ENCODE measurements at regions not wholly inside any gene's neighbourhood (a gene's known extent, or its start where the extent isn't known, plus 50 kb on each side); places are given as distances from the start of the nearest gene placed in this dataset.

- Mint-ChIP-seq H3K27me3 (no peaks in the 10 kb centered on the region), H3K9me3 (ENCODE audit: insufficient read depth) (no peaks in the 10 kb centered on the region), H3K27ac (no peak overlapping the region), H3K4me1 (peaks cover 14% of the 10 kb centered on the region), H3K4me3 (no peak overlapping the region)
- ChIA-PET CTCF (no interaction called here), POLR2A (no interaction called here)
- ATAC-seq (ENCODE audit: low read depth) (no peak), DNase-seq (no peak)
- TF ChIP-seq, protein P1, sequence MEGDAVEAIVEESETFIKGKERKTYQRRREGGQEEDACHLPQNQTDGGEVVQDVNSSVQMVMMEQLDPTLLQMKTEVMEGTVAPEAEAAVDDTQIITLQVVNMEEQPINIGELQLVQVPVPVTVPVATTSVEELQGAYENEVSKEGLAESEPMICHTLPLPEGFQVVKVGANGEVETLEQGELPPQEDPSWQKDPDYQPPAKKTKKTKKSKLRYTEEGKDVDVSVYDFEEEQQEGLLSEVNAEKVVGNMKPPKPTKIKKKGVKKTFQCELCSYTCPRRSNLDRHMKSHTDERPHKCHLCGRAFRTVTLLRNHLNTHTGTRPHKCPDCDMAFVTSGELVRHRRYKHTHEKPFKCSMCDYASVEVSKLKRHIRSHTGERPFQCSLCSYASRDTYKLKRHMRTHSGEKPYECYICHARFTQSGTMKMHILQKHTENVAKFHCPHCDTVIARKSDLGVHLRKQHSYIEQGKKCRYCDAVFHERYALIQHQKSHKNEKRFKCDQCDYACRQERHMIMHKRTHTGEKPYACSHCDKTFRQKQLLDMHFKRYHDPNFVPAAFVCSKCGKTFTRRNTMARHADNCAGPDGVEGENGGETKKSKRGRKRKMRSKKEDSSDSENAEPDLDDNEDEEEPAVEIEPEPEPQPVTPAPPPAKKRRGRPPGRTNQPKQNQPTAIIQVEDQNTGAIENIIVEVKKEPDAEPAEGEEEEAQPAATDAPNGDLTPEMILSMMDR (IDR thresholded peaks at IDR 0.05), result no peak
- TF ChIP-seq EZH2 (IDR thresholded peaks at IDR 0.05; ENCODE audit: borderline replicate concordance, insufficient read depth, low read depth, low read length, poor library complexity, severe bottlenecking), result no peak
- Histone ChIP-seq H3K27ac (ENCODE audit: low read length in 2 of 2) (no peak overlapping the region), H3K27me3 (replicated peaks in 1 of 4; ENCODE audit: control extremely low read depth in 1 of 4, control insufficient read depth in 3 of 4, insufficient read depth in 4 of 4, low read length in 3 of 4) (no peaks in the 10 kb centered on the region), H4K20me1 (ENCODE audit: control insufficient read depth, insufficient read depth, low read length, poor library complexity, severe bottlenecking) (no peaks in the 10 kb centered on the region), H3K9me3 (ENCODE audit: control extremely low read depth in 1 of 3, control insufficient read depth in 2 of 3, insufficient read depth in 1 of 3, low read length in 2 of 3) (no peaks in the 10 kb centered on the region), H3K4me2 (replicated peaks; ENCODE audit: low read depth, low read length, poor library complexity, severe bottlenecking) (no peak overlapping the region), H2AFZ (ENCODE audit: insufficient read depth, low read depth, low read length, poor library complexity, severe bottlenecking) (no peak overlapping the region), H3K9ac (ENCODE audit: low read length) (no peak overlapping the region), H3K79me2 (ENCODE audit: control insufficient read depth, insufficient read depth, low read length) (no peaks in the 10 kb centered on the region), H3K36me3 (replicated peaks in 1 of 2; ENCODE audit: control extremely low read depth in 1 of 2, control insufficient read depth in 1 of 2, extremely low read depth in 1 of 2, insufficient read depth in 2 of 2, low read length in 1 of 2) (no peaks in the 10 kb centered on the region), H3K4me1 (ENCODE audit: control insufficient read depth in 2 of 2, insufficient read depth in 2 of 2, low read length in 2 of 2) (peaks cover 4 to 11% of the 10 kb centered on the region in 2 donors), H3K4me3 (ENCODE audit: control extremely low read depth in 1 of 5, extremely low read depth in 1 of 5, insufficient read depth in 1 of 5, low read depth in 2 of 5, low read length in 4 of 5) (no peak overlapping the region)
- intact Hi-C loops (cut with micrococcal nuclease), result no loop called here
- no CpG with 5 or more reads among the region's 2 CpGs for WGBS (ENCODE audit: insufficient coverage)
Observed at GRCh38 chr20:40775561-40776146, 86.6 kb upstream of the MAFB start.

DNA sequence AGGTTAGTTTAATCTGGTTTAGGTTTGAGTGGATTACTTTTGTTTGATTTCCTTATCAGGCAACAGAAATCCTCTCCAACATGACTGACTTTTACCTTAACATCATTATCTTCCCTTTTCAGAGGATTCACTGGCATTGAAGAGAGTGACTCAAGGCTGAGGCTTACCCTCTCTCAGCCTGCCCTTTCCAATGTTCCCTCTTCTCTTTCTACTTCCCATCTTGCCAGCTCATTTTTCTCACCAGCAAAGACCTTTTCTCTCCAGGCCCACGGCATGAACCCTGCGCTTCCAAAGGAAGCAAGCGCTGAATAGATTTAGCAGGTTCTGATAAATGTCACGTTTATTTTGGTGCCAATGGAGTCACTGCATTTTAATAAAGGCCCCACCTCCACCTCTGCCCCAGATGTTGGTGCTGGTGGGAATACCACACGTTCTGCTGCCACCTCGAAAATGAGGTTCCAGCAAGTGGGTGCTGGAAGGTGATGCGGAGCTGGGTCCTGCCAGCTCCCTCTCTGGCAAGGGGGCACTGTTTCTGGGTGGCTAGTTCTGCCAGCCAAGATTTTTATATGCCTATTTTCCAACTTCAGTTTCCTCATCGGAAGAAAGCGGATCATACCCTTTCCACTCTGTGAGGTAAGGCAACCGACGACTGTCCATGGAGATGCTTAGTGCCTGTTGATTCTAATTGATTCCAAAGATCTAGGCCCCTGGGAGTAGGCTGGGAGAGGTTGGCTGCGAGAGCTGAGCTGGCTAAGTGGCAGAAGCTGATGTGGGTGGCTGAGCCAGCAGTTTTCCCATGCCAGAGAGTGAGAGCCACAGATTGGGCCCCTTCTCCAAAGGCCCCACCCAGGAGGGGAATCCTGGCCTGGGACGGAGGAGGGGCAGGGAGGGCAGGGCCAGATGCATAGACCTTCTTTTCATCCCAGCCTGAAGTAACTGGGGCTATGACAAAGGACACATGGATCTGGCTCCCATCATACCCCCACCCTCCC lies 87.7 kb upstream of the MAFB start:
- Histone ChIP-seq H4K20me1 (ENCODE audit: control insufficient read depth, insufficient read depth, low read length, poor library complexity, severe bottlenecking) (no peaks in the 10 kb centered on the region), H3K27me3 (replicated peaks in 1 of 4; ENCODE audit: control extremely low read depth in 1 of 4, control insufficient read depth in 3 of 4, insufficient read depth in 4 of 4, low read length in 3 of 4) (no peaks in the 10 kb centered on the region), H2AFZ (ENCODE audit: insufficient read depth, low read depth, low read length, poor library complexity, severe bottlenecking) (no peak overlapping the region), H3K79me2 (ENCODE audit: control insufficient read depth, insufficient read depth, low read length) (no peaks in the 10 kb centered on the region), H3K9me3 (ENCODE audit: control extremely low read depth in 1 of 3, control insufficient read depth in 2 of 3, insufficient read depth in 1 of 3, low read length in 2 of 3) (no peaks in the 10 kb centered on the region), H3K9ac (ENCODE audit: low read length) (no peak overlapping the region), H3K27ac (ENCODE audit: low read length in 2 of 2) (no peak overlapping the region), H3K4me3 (ENCODE audit: control extremely low read depth in 1 of 5, extremely low read depth in 1 of 5, insufficient read depth in 1 of 5, low read depth in 2 of 5, low read length in 4 of 5) (no peak overlapping the region), H3K36me3 (replicated peaks in 1 of 2; ENCODE audit: control extremely low read depth in 1 of 2, control insufficient read depth in 1 of 2, extremely low read depth in 1 of 2, insufficient read depth in 2 of 2, low read length in 1 of 2) (no peaks in the 10 kb centered on the region), H3K4me1 (ENCODE audit: control insufficient read depth in 2 of 2, insufficient read depth in 2 of 2, low read length in 2 of 2) (peaks cover 4 to 11% of the 10 kb centered on the region in 2 donors), H3K4me2 (replicated peaks; ENCODE audit: low read depth, low read length, poor library complexity, severe bottlenecking) (no peak overlapping the region)
- Mint-ChIP-seq H3K4me3 (no peak overlapping the region), H3K27ac (no peak overlapping the region), H3K4me1 (peaks cover 14% of the 10 kb centered on the region), H3K9me3 (ENCODE audit: insufficient read depth) (no peaks in the 10 kb centered on the region), H3K27me3 (no peaks in the 10 kb centered on the region)
- no peak for DNase-seq
- 98% methylated on average over 10 of the region's 13 CpGs for WGBS (ENCODE audit: insufficient coverage)
- ATAC-seq (ENCODE audit: low read depth), result no peak
- POLR2A ChIA-PET, result no interaction called here
- CTCF ChIA-PET, result no interaction called here
- TF ChIP-seq, protein P1 (IDR thresholded peaks at IDR 0.05), result no peak
- no peak for TF ChIP-seq EZH2 (IDR thresholded peaks at IDR 0.05; ENCODE audit: borderline replicate concordance, insufficient read depth, low read depth, low read length, poor library complexity, severe bottlenecking)
- intact Hi-C loops (cut with micrococcal nuclease), result no loop called here

Measured in B cell (primary cell).